HEK293 (cell line): ENCODE measurements at regions not wholly inside any gene's neighbourhood (a gene's known extent, or its start where the extent isn't known, plus 50 kb on each side); places are given as distances from the start of the nearest gene placed in this dataset.

Experiments
- CTCF ChIP-seq: fragments of 450-650 bp; formaldehyde crosslinking; IDR thresholded peaks from 2 replicates; pipeline ENCODE4 v1.5.1; 2016; ENCODE audit warnings: missing biosample characterization, missing genetic modification characterization
- GFI1B ChIP-seq: fragments of 450-650 bp; formaldehyde crosslinking; IDR thresholded peaks from 2 replicates; pipeline ENCODE4 v1.5.1; 2016; ENCODE audit warnings: missing biosample characterization, missing genetic modification characterization
- PBX3 ChIP-seq: sonication (generic); formaldehyde crosslinking; IDR thresholded peaks from 2 replicates; pipeline ENCODE4 v1.8.1; 2022; ENCODE audit warnings: mild to moderate bottlenecking, moderate library complexity, missing genetic modification reagents
- SETDB1 ChIP-seq: IDR thresholded peaks from one replicate; pipeline ENCODE4 v1.6.1; 2017; ENCODE audit warnings: mild to moderate bottlenecking, low read length, moderate library complexity, mixed read lengths; ENCODE audit not compliant: insufficient read length
- TCF7L2 ChIP-seq: IDR thresholded peaks from 2 replicates; pipeline ENCODE4 v1.6.1; 2011; ENCODE audit warnings: low read depth, mild to moderate bottlenecking, inconsistent platforms, low read length, moderate library complexity, borderline replicate concordance
- YY1 ChIP-seq: fragments of 450-650 bp; formaldehyde crosslinking; IDR thresholded peaks from 2 replicates; pipeline ENCODE4 v1.5.1; 2018; ENCODE audit warnings: missing biosample characterization, missing genetic modification characterization
- ZBTB17 ChIP-seq: fragments of 450-650 bp; formaldehyde crosslinking; IDR thresholded peaks from 2 replicates; pipeline ENCODE4 v1.5.1; 2016; ENCODE audit warnings: missing biosample characterization, missing genetic modification characterization
- ZBTB20 ChIP-seq: fragments of 450-650 bp; formaldehyde crosslinking; IDR thresholded peaks from 2 replicates; pipeline ENCODE4 v1.5.1; 2016; ENCODE audit warnings: missing biosample characterization, missing genetic modification characterization
- ZBTB6 ChIP-seq: fragments of 450-650 bp; formaldehyde crosslinking; IDR thresholded peaks from 2 replicates; pipeline ENCODE4 v1.5.1; 2017; ENCODE audit warnings: missing biosample characterization, missing genetic modification characterization
- ZNF2 ChIP-seq: fragments of 450-650 bp; formaldehyde crosslinking; IDR thresholded peaks from 2 replicates; pipeline ENCODE4 v1.5.1; 2016; ENCODE audit warnings: missing biosample characterization, missing genetic modification characterization
- ZNF24 ChIP-seq: fragments of 450-650 bp; formaldehyde crosslinking; IDR thresholded peaks from 2 replicates; pipeline ENCODE4 v1.5.1; 2016; ENCODE audit warnings: missing biosample characterization, missing genetic modification characterization
- ZNF670 ChIP-seq: fragments of 450-650 bp; formaldehyde crosslinking; IDR thresholded peaks from 2 replicates; pipeline ENCODE4 v1.5.1; 2016; ENCODE audit warnings: missing biosample characterization, missing genetic modification characterization, low read depth
- ZNF792 ChIP-seq: fragments of 450-650 bp; formaldehyde crosslinking; IDR thresholded peaks from 2 replicates; pipeline ENCODE4 v1.5.1; 2016; ENCODE audit warnings: missing biosample characterization, missing genetic modification characterization
- ZSCAN30 ChIP-seq: fragments of 450-650 bp; IDR thresholded peaks from 2 replicates; pipeline ENCODE4 v1.5.1; 2018; ENCODE audit warnings: missing biosample characterization, mild to moderate bottlenecking, missing genetic modification characterization, moderate library complexity

- TF ChIP-seq GFI1B (no peak), CTCF (tag by site-specific recombination) (no peak), ZNF2 (tag by site-specific recombination) (no peak), ZNF670 (tag by site-specific recombination) (no peak), ZBTB17 (tag by site-specific recombination) (no peak), ZNF792 (tag by site-specific recombination) (no peak), ZNF24 (tag by site-specific recombination) (no peak), SETDB1 (no peak), PBX3 (CRISPR knock-in tag) (no peak), TCF7L2 (no peak), ZSCAN30 (tag by site-specific recombination) (no peak), ZBTB6 (tag by site-specific recombination) (no peak), ZBTB20 (tag by site-specific recombination) (no peak), YY1 (tag by site-specific recombination) (no peak)
Measured at GRCh38 chr19:29293736-29294342, 80.9 kb upstream of the UQCRFS1 start.
